ENCODE measurements at regions not wholly inside any gene's neighbourhood (a gene's known extent, or its start where the extent isn't known, plus 50 kb on each side); places are given as distances from the start of the nearest gene placed in this dataset.

- no peak for DNase-seq
- H3K36me3 ChIP-seq = no peaks in the 10 kb centered on the region
- 20% methylated on average over 1 of the region's 2 CpGs for WGBS (ENCODE audit: insufficient coverage, low coverage, low lambda C conversion rate, missing lambda C conversion rate)
- no peaks in the 10 kb centered on the region for H3K4me1 ChIP-seq
- no peak for TF ChIP-seq POLR2A (IDR thresholded peaks at IDR 0.05)
- TF ChIP-seq CTCF (IDR thresholded peaks at IDR 0.05) = no peak
- intact Hi-C loops (cut with DNase I) = no loop called here
- H3K27me3 ChIP-seq = no peaks in the 10 kb centered on the region
- no peaks in the 10 kb centered on the region for H3K9me3 ChIP-seq
- ATAC-seq = no peak
- no peak overlapping the region for H3K4me3 ChIP-seq
- no peak overlapping the region for H3K27ac ChIP-seq
Measured at GRCh38 chr21:32916522-32917099, 109.1 kb upstream of the OLIG2 start.

GRCh38 chr21:32917362-32918135 is 108.2 kb upstream of the OLIG2 start:
- peak in 1 of 4 donors; percentile 43 for ATAC-seq
- no peaks in the 10 kb centered on the region for H3K27me3 ChIP-seq

GRCh38 chr21:32918478-32919120 is 107.1 kb upstream of the OLIG2 start:
- WGBS (ENCODE audit: insufficient coverage, low coverage, low lambda C conversion rate, missing lambda C conversion rate) = 61% methylated on average over 8 of the region's 11 CpGs
- ATAC-seq (no peak), DNase-seq (no peak)
- Histone ChIP-seq H3K36me3 (no peaks in the 10 kb centered on the region), H3K27ac (no peak overlapping the region), H3K4me1 (no peaks in the 10 kb centered on the region), H3K9me3 (no peaks in the 10 kb centered on the region), H3K27me3 (no peaks in the 10 kb centered on the region), H3K4me3 (no peak overlapping the region)
- TF ChIP-seq POLR2A (IDR thresholded peaks at IDR 0.05) = no peak
- no peak for TF ChIP-seq CTCF (IDR thresholded peaks at IDR 0.05)
- intact Hi-C loops (cut with DNase I) = no loop called here

More at GRCh38 chr21:32917362-32918135, 108.2 kb upstream of the OLIG2 start:
- Histone ChIP-seq H3K27ac (no peak overlapping the region), H3K9me3 (no peaks in the 10 kb centered on the region), H3K4me3 (no peak overlapping the region), H3K4me1 (no peaks in the 10 kb centered on the region), H3K36me3 (no peaks in the 10 kb centered on the region)
- TF ChIP-seq CTCF (IDR thresholded peaks at IDR 0.05) (no peak), POLR2A (IDR thresholded peaks at IDR 0.05) (no peak)
- DNase-seq = no peak
- intact Hi-C loops (cut with DNase I) = no loop called here
- 36% methylated on average over 8 of the region's 10 CpGs for WGBS (ENCODE audit: insufficient coverage, low coverage, low lambda C conversion rate, missing lambda C conversion rate)

GRCh38 chr21:32920474-32920873 is 105.3 kb upstream of the OLIG2 start:
- 69% methylated on average over 5 of the region's 5 CpGs for WGBS (ENCODE audit: insufficient coverage, low coverage, low lambda C conversion rate, missing lambda C conversion rate)
- DNase-seq (no peak), ATAC-seq (no peak)
- Histone ChIP-seq H3K27me3 (no peaks in the 10 kb centered on the region), H3K4me3 (no peak overlapping the region), H3K9me3 (no peaks in the 10 kb centered on the region), H3K36me3 (no peaks in the 10 kb centered on the region), H3K27ac (no peak overlapping the region), H3K4me1 (no peaks in the 10 kb centered on the region)
- TF ChIP-seq POLR2A (IDR thresholded peaks at IDR 0.05) (no peak), CTCF (IDR thresholded peaks at IDR 0.05) (no peak)
- intact Hi-C loops (cut with DNase I) = no loop called here

All from right lobe of liver (tissue), 6 donors.